Pulmonary artery endothelial cell (primary cell): ENCODE measurements at regions not wholly inside any gene's neighbourhood (a gene's known extent, or its start where the extent isn't known, plus 50 kb on each side); places are given as distances from the start of the nearest gene placed in this dataset.

Source experiments
- DNase-seq: peaks from one replicate; pipeline ENCODE4 v3.0.0-alpha.2; 2011; ENCODE audit warnings: low read depth, low spot score

- no peak for DNase-seq
These were observed 57.0 kb upstream of the KRR1 start for GRCh38 chr12:75568393-75568792.

- DNase-seq: no peak
These were observed 54.4 kb upstream of the KRR1 start for GRCh38 chr12:75565795-75566194.

- DNase-seq: no peak
These were observed 53.4 kb upstream of the KRR1 start for GRCh38 chr12:75564852-75565251.

GRCh38 chr12:75564398-75564797 is 53.0 kb upstream of the KRR1 start:
- DNase-seq: peak; percentile 72

GRCh38 chr12:75563351-75563750 is 51.9 kb upstream of the KRR1 start:
- DNase-seq: no peak

- no peak for DNase-seq
These were observed 50.5 kb upstream of the KRR1 start for GRCh38 chr12:75561921-75562320.
